ENCODE measurements at regions not wholly inside any gene's neighbourhood (a gene's known extent, or its start where the extent isn't known, plus 50 kb on each side); places are given as distances from the start of the nearest gene placed in this dataset.
"Not testable (repeated sequence)": the region's sequence is repeated elsewhere in the genome, so short reads cannot be mapped to it uniquely, and the experiment has no call there.

DNA sequence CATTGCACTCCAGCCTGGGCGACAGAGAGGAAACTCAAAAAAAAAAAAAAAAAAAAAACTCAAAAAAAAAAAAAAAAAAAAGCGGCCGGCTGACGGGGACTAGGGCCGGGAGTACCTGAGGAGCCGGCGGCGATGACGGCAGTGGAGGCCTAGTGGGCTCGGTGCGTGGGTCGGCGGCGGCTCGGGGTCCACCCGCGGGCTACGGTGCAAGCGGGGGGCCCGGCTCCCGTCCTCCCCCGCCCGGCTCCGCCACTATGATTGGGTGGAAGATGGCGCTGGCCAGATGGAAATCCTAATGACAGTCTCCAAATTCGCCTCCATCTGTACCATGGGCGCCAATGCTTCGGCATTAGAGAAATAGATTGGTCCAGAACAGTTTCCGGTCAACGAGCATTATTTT lies 190.7 kb downstream of the TGIF2LX start:
- not testable (repeated sequence) for DNase-seq (ENCODE audit: low spot score)

DNA sequence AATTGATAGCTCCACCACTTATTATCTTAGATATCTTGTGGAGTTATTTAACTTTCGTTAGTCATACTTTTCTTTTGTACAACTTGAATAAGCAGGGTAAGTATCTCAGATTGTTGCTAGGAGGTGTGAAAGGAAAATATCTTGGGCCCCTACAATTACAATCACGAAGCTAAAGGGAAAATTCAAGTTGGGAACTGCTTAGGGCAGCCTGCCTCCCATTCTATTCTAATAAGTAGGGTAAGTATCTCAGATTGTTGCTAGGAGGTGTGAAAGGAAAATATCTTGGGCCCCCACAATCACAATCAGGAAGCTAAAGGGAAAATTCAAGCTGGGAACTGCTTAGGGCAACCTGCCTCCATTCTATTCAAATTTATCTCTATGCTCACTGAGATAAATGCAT lies 213.2 kb downstream of the TGIF2LX start:
- not testable (repeated sequence) for DNase-seq (ENCODE audit: low spot score)

DNA sequence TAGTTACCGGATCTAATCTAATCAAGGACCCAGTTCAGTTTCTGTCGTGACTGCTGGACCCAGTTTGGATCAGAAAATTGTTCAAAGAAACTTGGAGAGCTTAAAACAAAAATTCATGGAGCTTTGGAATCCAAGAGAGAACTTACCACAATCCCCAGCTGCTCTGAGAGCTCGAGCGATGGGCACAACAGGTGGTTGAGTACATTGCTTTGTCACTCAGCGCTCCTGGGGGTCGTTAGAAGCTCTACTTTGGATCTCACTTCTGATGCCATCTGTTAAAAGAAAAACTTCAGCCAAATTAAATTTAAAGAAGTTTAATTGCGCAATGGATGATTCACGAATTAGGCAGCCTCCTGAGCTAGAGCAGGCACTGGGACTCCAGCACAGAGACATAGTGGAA lies 257.3 kb downstream of the TGIF2LX start:
- DNase-seq (ENCODE audit: low spot score): not testable (repeated sequence)

DNA sequence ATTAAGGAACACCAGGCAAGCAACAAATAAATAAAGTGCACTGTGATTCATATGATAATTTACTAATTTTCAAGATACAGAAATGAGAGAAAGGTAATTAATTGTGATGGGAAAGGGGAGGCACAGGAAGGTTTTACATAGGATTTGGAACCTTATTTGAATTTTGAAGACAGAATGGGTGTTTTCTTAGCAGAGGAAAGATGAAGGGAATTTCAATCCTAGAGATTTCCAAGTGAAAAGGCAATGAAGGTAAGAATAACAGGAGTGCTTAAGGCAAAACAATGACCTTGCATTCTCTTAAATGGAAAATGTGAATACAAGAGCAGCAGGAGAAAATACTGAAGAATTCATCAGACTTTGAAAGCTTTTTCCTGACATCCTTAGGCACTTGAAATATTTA lies 267.3 kb downstream of the TGIF2LX start:
- not testable (repeated sequence) for DNase-seq (ENCODE audit: low spot score)

DNA sequence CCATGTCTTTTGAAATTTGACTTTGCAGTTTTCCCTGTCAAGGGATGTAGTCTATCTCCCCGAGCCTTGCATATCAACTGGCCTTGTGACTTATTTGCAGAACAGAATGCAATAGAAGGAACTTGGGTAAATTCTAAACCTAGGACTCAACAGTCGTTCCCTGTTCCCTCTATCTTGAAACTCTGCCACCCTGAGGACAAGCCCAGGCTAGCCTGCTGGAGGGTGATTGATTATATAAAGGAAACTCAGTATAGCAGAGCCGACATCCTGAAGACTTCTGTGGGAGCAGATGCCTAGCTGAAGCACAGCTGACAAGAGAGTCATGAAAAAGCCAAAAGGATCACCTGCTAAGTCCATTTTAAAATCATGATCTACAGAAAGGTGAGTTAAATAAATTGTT lies 285.1 kb downstream of the TGIF2LX start:
- not testable (repeated sequence) for DNase-seq (ENCODE audit: low spot score)

DNA sequence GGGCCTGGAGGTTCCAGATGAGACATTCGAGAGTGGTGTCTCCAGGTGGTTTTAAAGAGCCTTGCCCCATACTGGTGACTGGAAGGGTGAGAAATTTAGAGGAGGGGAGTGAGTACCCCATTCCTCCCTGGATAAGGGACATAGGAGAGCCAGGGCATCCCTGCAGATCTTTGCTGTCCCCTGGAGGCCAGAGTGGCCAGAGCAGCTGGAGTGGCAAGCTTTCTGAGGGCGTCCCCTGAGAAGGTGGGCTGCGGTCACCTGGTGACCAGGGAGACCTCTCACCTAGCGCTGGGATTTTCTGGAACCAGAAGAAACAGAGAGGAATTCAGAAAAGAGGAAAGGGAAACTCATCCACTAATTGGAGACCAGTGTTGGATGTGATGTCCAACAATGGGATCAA lies 300.9 kb downstream of the TGIF2LX start:
- DNase-seq (ENCODE audit: low spot score): not testable (repeated sequence)

DNA sequence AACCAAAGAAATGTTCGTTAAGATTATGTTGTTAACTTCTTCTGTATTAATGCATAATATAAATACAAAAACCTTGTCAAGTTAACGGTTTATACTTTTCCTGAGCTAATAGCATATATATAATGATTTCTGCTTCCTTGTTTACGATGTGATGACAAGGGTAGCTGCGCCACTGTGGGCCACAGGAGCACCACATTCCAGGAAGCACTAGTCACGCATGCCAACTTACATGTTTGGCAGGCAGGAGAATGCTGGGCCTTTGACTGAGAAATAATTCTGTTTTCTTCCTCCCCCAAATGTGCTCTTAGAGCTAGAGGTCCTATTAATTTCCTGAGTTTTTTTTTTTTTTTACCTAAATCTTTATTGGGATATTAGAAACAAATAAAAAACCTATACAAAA lies 349.9 kb downstream of the TGIF2LX start:
- peak; percentile 1 for DNase-seq (ENCODE audit: low spot score)

Measured in kidney tubule cell (primary cell).